Naive B cell (primary cell): ENCODE measurements at regions not wholly inside any gene's neighbourhood (a gene's known extent, or its start where the extent isn't known, plus 50 kb on each side); places are given as distances from the start of the nearest gene placed in this dataset.

Experiments used
- ATAC-seq, 2 donors: fragments of 150-1000 bp; cut with Tn5 transposase; 2 replicates each; pipeline ENCODE4 v1.10.0; 2021; ENCODE audit warnings: low read depth in 2 of 2, mild to moderate bottlenecking in 2 of 2, moderate library complexity in 2 of 2
- DNase-seq: peaks from one replicate; pipeline ENCODE4 v3.0.0; 2022
- H3K27ac Mint-ChIP-seq, 6 donors: one replicate each; pipeline ENCODE4 v1.8.0; 2020 to 2022; ENCODE audit warnings: mild to moderate bottlenecking in 6 of 6, mixed read lengths in 6 of 6, moderate library complexity in 5 of 6, inconsistent platforms in 2 of 6
- H3K27me3 Mint-ChIP-seq, 3 donors: one replicate each; pipeline ENCODE4 v1.8.0; 2021 to 2022; ENCODE audit warnings: mixed read lengths in 3 of 3, mild to moderate bottlenecking in 1 of 3
- H3K36me3 Mint-ChIP-seq, 2 donors: one replicate each; pipeline ENCODE4 v1.8.0; 2020 to 2022; ENCODE audit warnings: mixed read lengths in 2 of 2, inconsistent platforms in 1 of 2, mild to moderate bottlenecking in 1 of 2
- H3K4me1 Mint-ChIP-seq, 3 donors: one replicate each; pipeline ENCODE4 v1.8.0; 2020 to 2022; ENCODE audit warnings: mixed read lengths in 3 of 3, inconsistent platforms in 1 of 3, mild to moderate bottlenecking in 1 of 3, moderate library complexity in 1 of 3
- H3K4me3 Mint-ChIP-seq, 8 donors: one replicate each; pipeline ENCODE4 v1.8.0; 2020 to 2022; ENCODE audit warnings: mild to moderate bottlenecking in 8 of 8, mixed read lengths in 8 of 8, moderate library complexity in 8 of 8, inconsistent platforms in 2 of 8
- H3K9me3 Mint-ChIP-seq, 7 donors: one replicate each; pipeline ENCODE4 v1.8.0; 2020 to 2022; ENCODE audit warnings: mixed read lengths in 7 of 7, mild to moderate bottlenecking in 5 of 7, inconsistent platforms in 2 of 7, moderate library complexity in 1 of 7

DNA sequence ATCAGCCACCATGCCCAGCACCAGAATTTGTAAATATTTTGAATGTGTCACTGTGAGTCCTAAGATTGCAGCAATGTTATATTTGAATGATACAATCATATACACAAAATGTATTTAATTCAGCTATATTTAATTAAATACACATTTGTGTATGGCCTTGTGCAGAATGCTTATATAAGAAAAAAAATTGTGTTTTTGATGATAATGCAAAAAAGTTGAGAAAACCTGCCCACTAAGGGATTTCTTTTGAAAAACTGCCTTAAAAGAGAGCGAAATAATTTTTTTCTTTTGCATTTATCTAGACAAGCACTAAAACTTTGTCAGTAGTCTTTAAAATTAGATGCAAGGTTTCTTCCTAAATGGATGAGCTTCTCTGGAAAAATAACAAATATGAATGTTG lies 68.1 kb upstream of the OTUD4 start:
- H3K9me3 Mint-ChIP-seq: peaks cover 0 to 7% (median 0%) of the 10 kb centered on the region in 7 donors
- no peak overlapping the region for H3K27ac Mint-ChIP-seq
- H3K4me3 Mint-ChIP-seq: no peak overlapping the region
- peaks cover 0 to 5% of the 10 kb centered on the region in 2 donors for H3K36me3 Mint-ChIP-seq
- peaks cover 3 to 23% (median 20%) of the 10 kb centered on the region in 3 donors for H3K27me3 Mint-ChIP-seq
- ATAC-seq: no peak
- no peak for DNase-seq
- no peaks in the 10 kb centered on the region for H3K4me1 Mint-ChIP-seq

- Mint-ChIP-seq H3K4me3 (no peak overlapping the region), H3K36me3 (no peaks in the 10 kb centered on the region)
Measured at GRCh38 chr4:145234091-145234706, 53.8 kb upstream of the OTUD4 start.

GRCh38 chr4:145231906-145232700 lies 51.7 kb upstream of the OTUD4 start:
- H3K27ac Mint-ChIP-seq: no peak overlapping the region
- H3K4me1 Mint-ChIP-seq: no peaks in the 10 kb centered on the region
- peaks cover 0 to 3% of the 10 kb centered on the region in 2 donors for H3K36me3 Mint-ChIP-seq
- H3K27me3 Mint-ChIP-seq: peaks cover 6 to 10% (median 8%) of the 10 kb centered on the region in 3 donors
- H3K4me3 Mint-ChIP-seq: no peak overlapping the region
- ATAC-seq (no peak), DNase-seq (no peak)
- peaks cover 0 to 2% (median 0%) of the 10 kb centered on the region in 7 donors for H3K9me3 Mint-ChIP-seq

More at GRCh38 chr4:145234091-145234706, 53.8 kb upstream of the OTUD4 start:
- Mint-ChIP-seq H3K9me3 (peaks cover 0 to 9% (median 5%) of the 10 kb centered on the region in 7 donors), H3K27ac (no peak overlapping the region), H3K27me3 (no peaks in the 10 kb centered on the region), H3K4me1 (no peaks in the 10 kb centered on the region)
- ATAC-seq: peak; percentile 75 to 93
- DNase-seq: peak; percentile 42

- ATAC-seq: no peak
- peaks cover 6 to 10% (median 8%) of the 10 kb centered on the region in 3 donors for H3K27me3 Mint-ChIP-seq
- no peak overlapping the region for H3K27ac Mint-ChIP-seq
- no peak for DNase-seq
- H3K36me3 Mint-ChIP-seq: peaks cover 0 to 3% of the 10 kb centered on the region in 2 donors
- H3K4me3 Mint-ChIP-seq: no peak overlapping the region
- H3K4me1 Mint-ChIP-seq: no peaks in the 10 kb centered on the region
- peaks cover 0 to 2% (median 0%) of the 10 kb centered on the region in 7 donors for H3K9me3 Mint-ChIP-seq
Measured at GRCh38 chr4:145230726-145231125, 50.3 kb upstream of the OTUD4 start.
